Tibial nerve (tissue), 4 donors: ENCODE measurements at regions not wholly inside any gene's neighbourhood (a gene's known extent, or its start where the extent isn't known, plus 50 kb on each side); places are given as distances from the start of the nearest gene placed in this dataset.

Experiments
- CTCF ChIP-seq, 5 experiments: fragments of 200-600 bp in 3 of 5; fragments of 450-650 bp in 2 of 5; sonication (generic) in 3 of 5; IDR thresholded peaks; one replicate each; pipeline ENCODE4 v1.5.1; 2016 to 2019; ENCODE audit warnings: antibody characterized with exemption in 5 of 5, mild to moderate bottlenecking in 3 of 5, moderate library complexity in 2 of 5
- EP300 ChIP-seq, 2 donors: sonication (generic); formaldehyde crosslinking; IDR thresholded peaks; one replicate each; pipeline ENCODE4 v1.6.1; 2017; ENCODE audit warnings: antibody characterized with exemption in 2 of 2, mild to moderate bottlenecking in 1 of 2
- POLR2A ChIP-seq, 2 donors: fragments of 450-650 bp; IDR thresholded peaks; one replicate each; pipeline ENCODE4 v1.6.1; 2017; ENCODE audit warnings: antibody characterized with exemption in 2 of 2, mild to moderate bottlenecking in 2 of 2, moderate library complexity in 2 of 2

GRCh38 chr3:163347944-163348343, 1730.4 kb downstream of the SI start:
- TF ChIP-seq CTCF (IDR thresholded peaks at IDR 0.05): no peak
- TF ChIP-seq POLR2A (IDR thresholded peaks at IDR 0.05): no peak
- TF ChIP-seq EP300 (IDR thresholded peaks at IDR 0.05): no peak
